SK-N-SH (cell line): ENCODE measurements at regions not wholly inside any gene's neighbourhood (a gene's known extent, or its start where the extent isn't known, plus 50 kb on each side); places are given as distances from the start of the nearest gene placed in this dataset.
A peak's percentile ranks its signal among the peaks of the same experiment; 100 is the strongest.

Experiments used
- CTCF ChIA-PET: fragments of 300-600, 350-600 bp; formaldehyde crosslinking; extraction: SDS; loops from one replicate; lab custom pipeline; 2021; lab: Yijun Ruan, JAX
- POLR2A ChIA-PET: fragments of 350-600 bp; sonication (Branson Sonifier 250); formaldehyde crosslinking; extraction: SDS; loops from one replicate; lab custom pipeline; 2020; ENCODE audit warnings: antibody characterized with exemption, inconsistent platforms; lab: Yijun Ruan, JAX
- DNase-seq: peaks from one replicate; pipeline ENCODE4 v3.0.0; 2012
- H2AFZ ChIP-seq: fragments of 200-600 bp; sonication (generic); 2 replicates; pipeline ENCODE4 v1.8.1; 2016; ENCODE audit warnings: antibody characterized with exemption, mild to moderate bottlenecking, low read depth
- H3F3A ChIP-seq: fragments of 200-600 bp; sonication (generic); replicated peaks from 2 replicates; pipeline ENCODE3; 2016; ENCODE audit warnings: antibody characterized with exemption, mild to moderate bottlenecking; ENCODE audit not compliant: insufficient read depth
- H3K27ac ChIP-seq, 2 experiments: fragments of 200-500 bp in 1 of 2; fragments of 200-600 bp in 1 of 2; sonication (Bioruptor generic) in 1 of 2; sonication (generic), shearing (Covaris generic) in 1 of 2; 2 replicates each; pipeline versions ENCODE4 v1.5.1 to v1.6.1; 2014 to 2016; ENCODE audit warnings: low read depth in 2 of 2, inconsistent platforms in 1 of 2, low read length in 1 of 2, mild to moderate bottlenecking in 1 of 2, mixed read lengths in 1 of 2
- H3K27me3 ChIP-seq: fragments of 200-600 bp; sonication (generic), shearing (Covaris generic); 2 replicates; pipeline ENCODE4 v1.6.1; 2016; ENCODE audit warnings: mixed run types; ENCODE audit not compliant: insufficient read depth
- H3K36me3 ChIP-seq, 2 experiments: fragments of 200-500 bp in 1 of 2; fragments of 200-600 bp in 1 of 2; sonication (Bioruptor generic) in 1 of 2; sonication (generic) in 1 of 2; replicated peaks in 1 of 2; 2 replicates each; pipeline versions ENCODE3 to v1.5.1; 2014 to 2016; ENCODE audit warnings: low read length in 1 of 2, mild to moderate bottlenecking in 1 of 2; ENCODE audit not compliant: insufficient read depth in 2 of 2, control insufficient read depth in 1 of 2
- H3K4me1 ChIP-seq, 2 experiments: fragments of 200-500 bp in 1 of 2; fragments of 200-600 bp in 1 of 2; sonication (Bioruptor generic) in 1 of 2; sonication (generic), shearing (Covaris generic) in 1 of 2; 2 replicates each; pipeline versions ENCODE4 v1.5.1 to v1.6.1; 2014 to 2016; ENCODE audit warnings: low read depth in 1 of 2, low read length in 1 of 2, mixed run types in 1 of 2; ENCODE audit not compliant: insufficient read depth in 2 of 2, control insufficient read depth in 1 of 2
- H3K4me2 ChIP-seq: fragments of 200-600 bp; sonication (generic), shearing (Covaris generic); 2 replicates; pipeline ENCODE4 v1.6.1; 2017; ENCODE audit warnings: mixed run types
- H3K4me3 ChIP-seq, 2 experiments: fragments of 200-500 bp in 1 of 2; fragments of 200-600 bp in 1 of 2; sonication (Bioruptor generic) in 1 of 2; sonication (generic), shearing (Covaris generic) in 1 of 2; 2 replicates each; pipeline versions ENCODE4 v1.5.1 to v1.8.1; 2014 to 2016; ENCODE audit warnings: low read depth in 2 of 2, inconsistent platforms in 1 of 2, low read length in 1 of 2, mild to moderate bottlenecking in 1 of 2, mixed read lengths in 1 of 2, moderate library complexity in 1 of 2
- H3K79me2 ChIP-seq: fragments of 200-600 bp; sonication (generic); 2 replicates; pipeline ENCODE4 v1.8.1; 2017; ENCODE audit warnings: mild to moderate bottlenecking; ENCODE audit not compliant: insufficient read depth
- H3K9ac ChIP-seq: fragments of 200-600 bp; sonication (generic); 2 replicates; pipeline ENCODE4 v1.6.1; 2017; ENCODE audit warnings: mixed run types
- H3K9me2 ChIP-seq: fragments of 200-600 bp; sonication (generic); 2 replicates; pipeline ENCODE4 v1.6.1; 2017; ENCODE audit warnings: mixed run types
- H3K9me3 ChIP-seq: fragments of 200-600 bp; sonication (generic); 2 replicates; pipeline ENCODE4 v1.6.1; 2017; ENCODE audit warnings: mixed run types, mild to moderate bottlenecking, moderate library complexity
- H4K20me1 ChIP-seq: fragments of 200-600 bp; sonication (generic); 2 replicates; pipeline ENCODE4 v1.6.1; 2017; ENCODE audit warnings: mild to moderate bottlenecking, mixed run types; ENCODE audit not compliant: insufficient read depth
- CHD2 ChIP-seq: fragments of 150-350 bp; IDR thresholded peaks from 2 replicates; pipeline ENCODE4 v1.6.1; 2018; ENCODE audit warnings: low read length; ENCODE audit not compliant: partially characterized antibody
- ELF1 ChIP-seq: IDR thresholded peaks from 2 replicates; pipeline ENCODE4 v1.4.0; 2012
- EP300 ChIP-seq, 2 experiments: IDR thresholded peaks; 2 replicates each; pipeline versions ENCODE4 v1.4.0 to v1.6.1; 2012; ENCODE audit warnings: borderline replicate concordance in 1 of 2, low read depth in 1 of 2, low read length in 1 of 2
- FOSL2 ChIP-seq: IDR thresholded peaks from 2 replicates; pipeline ENCODE4 v1.4.0; 2012; ENCODE audit warnings: low read depth, mild to moderate bottlenecking, moderate library complexity, borderline replicate concordance
- FOXM1 ChIP-seq: IDR thresholded peaks from 2 replicates; pipeline ENCODE4 v1.4.0; 2012; ENCODE audit warnings: low read depth, mild to moderate bottlenecking
- GABPA ChIP-seq: IDR thresholded peaks from 2 replicates; pipeline ENCODE4 v1.4.0; 2012; ENCODE audit warnings: low read depth, mild to moderate bottlenecking
- GATA2 ChIP-seq: sonication (generic); formaldehyde crosslinking; IDR thresholded peaks from 2 replicates; pipeline ENCODE4 v1.5.0; 2020; ENCODE audit warnings: mild to moderate bottlenecking, missing genetic modification reagents
- JUND ChIP-seq: IDR thresholded peaks from 2 replicates; pipeline ENCODE4 v1.4.0; 2012
- MEF2A ChIP-seq: IDR thresholded peaks from 2 replicates; pipeline ENCODE4 v1.4.0; 2012; ENCODE audit warnings: low read depth, borderline replicate concordance
- MXI1 ChIP-seq: IDR thresholded peaks from 2 replicates; pipeline ENCODE4 v1.6.1; 2012; ENCODE audit warnings: mild to moderate bottlenecking, low read depth, low read length, improper control_type of control experiment
- NFIC ChIP-seq: IDR thresholded peaks from 2 replicates; pipeline ENCODE4 v1.4.0; 2012; ENCODE audit warnings: borderline replicate concordance
- PBX3 ChIP-seq: IDR thresholded peaks from 2 replicates; pipeline ENCODE4; 2012
- POLR2AphosphoS5 ChIP-seq: IDR thresholded peaks from 2 replicates; pipeline ENCODE4 v1.6.1; 2012; ENCODE audit warnings: low read depth, low read length
- RAD21 ChIP-seq: IDR thresholded peaks from 2 replicates; pipeline ENCODE4 v1.6.1; 2012; ENCODE audit warnings: mild to moderate bottlenecking, low read length
- RCOR1 ChIP-seq: fragments of 150-350 bp; IDR thresholded peaks from 2 replicates; pipeline ENCODE4 v1.6.1; 2017; ENCODE audit warnings: antibody characterized with exemption, low read length
- RFX5 ChIP-seq: IDR thresholded peaks from 2 replicates; pipeline ENCODE4 v1.6.1; 2012; ENCODE audit warnings: mild to moderate bottlenecking, improper control_type of control experiment, low read length
- RXRA ChIP-seq: IDR thresholded peaks from 2 replicates; pipeline ENCODE4 v1.4.0; 2012; ENCODE audit warnings: low read depth, mild to moderate bottlenecking, borderline replicate concordance
- SIN3A ChIP-seq: IDR thresholded peaks from 2 replicates; pipeline ENCODE4 v1.6.1; 2012; ENCODE audit warnings: low read depth, mild to moderate bottlenecking, low read length, moderate library complexity, borderline replicate concordance
- SMC3 ChIP-seq: IDR thresholded peaks from 2 replicates; pipeline ENCODE4 v1.6.1; 2012; ENCODE audit warnings: low read depth, low read length, improper control_type of control experiment
- TAF1 ChIP-seq: IDR thresholded peaks from 2 replicates; pipeline ENCODE4 v1.6.1; 2012; ENCODE audit warnings: low read depth, mild to moderate bottlenecking, low read length, moderate library complexity, borderline replicate concordance
- TCF12 ChIP-seq: IDR thresholded peaks from 2 replicates; pipeline ENCODE4 v1.4.0; 2012
- TEAD4 ChIP-seq: IDR thresholded peaks from 2 replicates; pipeline ENCODE4 v1.4.0; 2012; ENCODE audit warnings: mild to moderate bottlenecking, borderline replicate concordance; ENCODE audit not compliant: insufficient read depth
- YY1 ChIP-seq: IDR thresholded peaks from 2 replicates; pipeline ENCODE4 v1.4.0; 2012; ENCODE audit warnings: low read depth, mild to moderate bottlenecking
- WGBS: methylation state at CpG from one replicate; pipeline ENCODE4 v1.1.6; 2017; ENCODE audit warnings: low lambda C conversion rate; 5-methylcytosine and 5-hydroxymethylcytosine counted together
- TF ChIP-seq, protein P1 (sequence below): fragments of 150-350 bp; IDR thresholded peaks from 2 replicates; pipeline ENCODE4 v1.6.1; 2017; ENCODE audit warnings: antibody characterized with exemption, low read length, low read depth, borderline replicate concordance
- TF ChIP-seq, protein P2 (sequence below): IDR thresholded peaks from 2 replicates; pipeline ENCODE4 v1.4.0; 2012; ENCODE audit warnings: low read depth
- TF ChIP-seq, protein P3 (sequence below): fragments of 200-600 bp; sonication (generic); IDR thresholded peaks from 2 replicates; pipeline ENCODE4 v1.6.1; 2017; ENCODE audit warnings: antibody characterized with exemption, mild to moderate bottlenecking, moderate library complexity
- TF ChIP-seq, protein P4 (sequence below): IDR thresholded peaks from 2 replicates; pipeline ENCODE4 v1.4.0; 2012; ENCODE audit warnings: low read depth, borderline replicate concordance

- ChIA-PET POLR2A (no interaction called here), CTCF (interaction anchor here (0.6 to 2.5 kb wide), 10 partner anchors 16 to 250 kb away, joined by 3 to 17 read pairs (median 3); no protein-coding TSS in a partner anchor)
- Histone ChIP-seq H3K9me3 (no peaks in the 10 kb centered on the region), H3K4me1 (peaks cover 0 to 21% of the 10 kb centered on the region in 2 experiments; a peak in 2 of 4 replicates), H3K79me2 (no peaks in the 10 kb centered on the region), H3F3A (peaks cover 26% of the 10 kb centered on the region), H3K9me2 (no peaks in the 10 kb centered on the region), H4K20me1 (no peaks in the 10 kb centered on the region), H3K9ac (peak overlapping the region; percentile 38; the same call in 1 of the 2 replicates), H3K27ac (peak overlapping the region in 1 of 2 experiments; percentile 78; a peak in 2 of 4 replicates), H3K36me3 (no peaks in the 10 kb centered on the region), H3K4me2 (peak overlapping the region; percentile 70), H3K4me3 (peak overlapping the region in 1 of 2 experiments; percentile 37; a peak in 2 of 4 replicates), H2AFZ (peak overlapping the region; percentile 62), H3K27me3 (no peaks in the 10 kb centered on the region)
- WGBS, result 31% methylated on average over 7 of the region's 7 CpGs
- DNase-seq, result no peak
- TF ChIP-seq FOXM1, result peak; percentile 46; the same call in 1 of the 2 replicates
- TF ChIP-seq POLR2AphosphoS5, result peak; percentile 78; the same call in 1 of the 2 replicates
- peak; percentile 99 for TF ChIP-seq FOSL2
- no peak for TF ChIP-seq RCOR1
- no peak for TF ChIP-seq ELF1
- TF ChIP-seq, protein P1, sequence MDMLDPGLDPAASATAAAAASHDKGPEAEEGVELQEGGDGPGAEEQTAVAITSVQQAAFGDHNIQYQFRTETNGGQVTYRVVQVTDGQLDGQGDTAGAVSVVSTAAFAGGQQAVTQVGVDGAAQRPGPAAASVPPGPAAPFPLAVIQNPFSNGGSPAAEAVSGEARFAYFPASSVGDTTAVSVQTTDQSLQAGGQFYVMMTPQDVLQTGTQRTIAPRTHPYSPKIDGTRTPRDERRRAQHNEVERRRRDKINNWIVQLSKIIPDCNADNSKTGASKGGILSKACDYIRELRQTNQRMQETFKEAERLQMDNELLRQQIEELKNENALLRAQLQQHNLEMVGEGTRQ, result no peak
- peak; percentile 35; the same call in 1 of the 2 replicates for TF ChIP-seq YY1
- TF ChIP-seq, protein P2, sequence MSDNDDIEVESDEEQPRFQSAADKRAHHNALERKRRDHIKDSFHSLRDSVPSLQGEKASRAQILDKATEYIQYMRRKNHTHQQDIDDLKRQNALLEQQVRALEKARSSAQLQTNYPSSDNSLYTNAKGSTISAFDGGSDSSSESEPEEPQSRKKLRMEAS, result no peak; the same call in 1 of the 2 replicates
- TF ChIP-seq RFX5, result no peak
- TF ChIP-seq PBX3, result peak; percentile 93
- peak; percentile 22; the same call in 1 of the 2 replicates for TF ChIP-seq GABPA
- TF ChIP-seq, protein P3, sequence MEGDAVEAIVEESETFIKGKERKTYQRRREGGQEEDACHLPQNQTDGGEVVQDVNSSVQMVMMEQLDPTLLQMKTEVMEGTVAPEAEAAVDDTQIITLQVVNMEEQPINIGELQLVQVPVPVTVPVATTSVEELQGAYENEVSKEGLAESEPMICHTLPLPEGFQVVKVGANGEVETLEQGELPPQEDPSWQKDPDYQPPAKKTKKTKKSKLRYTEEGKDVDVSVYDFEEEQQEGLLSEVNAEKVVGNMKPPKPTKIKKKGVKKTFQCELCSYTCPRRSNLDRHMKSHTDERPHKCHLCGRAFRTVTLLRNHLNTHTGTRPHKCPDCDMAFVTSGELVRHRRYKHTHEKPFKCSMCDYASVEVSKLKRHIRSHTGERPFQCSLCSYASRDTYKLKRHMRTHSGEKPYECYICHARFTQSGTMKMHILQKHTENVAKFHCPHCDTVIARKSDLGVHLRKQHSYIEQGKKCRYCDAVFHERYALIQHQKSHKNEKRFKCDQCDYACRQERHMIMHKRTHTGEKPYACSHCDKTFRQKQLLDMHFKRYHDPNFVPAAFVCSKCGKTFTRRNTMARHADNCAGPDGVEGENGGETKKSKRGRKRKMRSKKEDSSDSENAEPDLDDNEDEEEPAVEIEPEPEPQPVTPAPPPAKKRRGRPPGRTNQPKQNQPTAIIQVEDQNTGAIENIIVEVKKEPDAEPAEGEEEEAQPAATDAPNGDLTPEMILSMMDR, result no peak
- TF ChIP-seq, protein P4, sequence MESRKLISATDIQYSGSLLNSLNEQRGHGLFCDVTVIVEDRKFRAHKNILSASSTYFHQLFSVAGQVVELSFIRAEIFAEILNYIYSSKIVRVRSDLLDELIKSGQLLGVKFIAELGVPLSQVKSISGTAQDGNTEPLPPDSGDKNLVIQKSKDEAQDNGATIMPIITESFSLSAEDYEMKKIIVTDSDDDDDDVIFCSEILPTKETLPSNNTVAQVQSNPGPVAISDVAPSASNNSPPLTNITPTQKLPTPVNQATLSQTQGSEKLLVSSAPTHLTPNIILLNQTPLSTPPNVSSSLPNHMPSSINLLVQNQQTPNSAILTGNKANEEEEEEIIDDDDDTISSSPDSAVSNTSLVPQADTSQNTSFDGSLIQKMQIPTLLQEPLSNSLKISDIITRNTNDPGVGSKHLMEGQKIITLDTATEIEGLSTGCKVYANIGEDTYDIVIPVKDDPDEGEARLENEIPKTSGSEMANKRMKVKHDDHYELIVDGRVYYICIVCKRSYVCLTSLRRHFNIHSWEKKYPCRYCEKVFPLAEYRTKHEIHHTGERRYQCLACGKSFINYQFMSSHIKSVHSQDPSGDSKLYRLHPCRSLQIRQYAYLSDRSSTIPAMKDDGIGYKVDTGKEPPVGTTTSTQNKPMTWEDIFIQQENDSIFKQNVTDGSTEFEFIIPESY, result peak; percentile 81; the same call in 1 of the 2 replicates
- peak; percentile 97 for TF ChIP-seq TCF12
- peak; percentile 74 for TF ChIP-seq TEAD4
- TF ChIP-seq RAD21, result no peak
- 0 out of 2 replicates have a peak, but pooled peaks have one; percentile 16 for TF ChIP-seq SIN3A
- TF ChIP-seq JUND, result peak; percentile 98
- TF ChIP-seq NFIC, result peak; percentile 93
- TF ChIP-seq TAF1, result no peak
- peak; percentile 83; the same call in 1 of the 2 replicates for TF ChIP-seq RXRA
- TF ChIP-seq CHD2, result no peak
- no peak for TF ChIP-seq SMC3
- TF ChIP-seq EP300 (IDR thresholded peaks at IDR 0.05; ENCODE audit: borderline replicate concordance in 1 of 2, low read depth in 1 of 2, low read length in 1 of 2), result peak in 1 of 2 experiments; percentile 92; a peak in 2 of 4 replicates
- TF ChIP-seq MEF2A, result peak; percentile 95
- TF ChIP-seq MXI1, result no peak
- TF ChIP-seq GATA2, result no peak
Observed at GRCh38 chr1:114032271-114033215, 53.3 kb downstream of the OLFML3 start.
